Mesendoderm (in vitro differentiated cells): ENCODE measurements at regions not wholly inside any gene's neighbourhood (a gene's known extent, or its start where the extent isn't known, plus 50 kb on each side); places are given as distances from the start of the nearest gene placed in this dataset.

Experiments
- DNase-seq: peaks from one replicate; pipeline ENCODE4 v3.0.0; 2013
- H2AK5ac ChIP-seq: 2 replicates; pipeline ENCODE4 v1.6.1; 2013; ENCODE audit warnings: low read length, inconsistent platforms
- H2BK120ac ChIP-seq: 2 replicates; pipeline ENCODE4 v1.6.1; 2013; ENCODE audit warnings: low read depth, mild to moderate bottlenecking, low read length, moderate library complexity, mixed read lengths
- H2BK15ac ChIP-seq: replicated peaks from 2 replicates; pipeline ENCODE4 v1.6.1; 2013; ENCODE audit warnings: low read depth, mild to moderate bottlenecking, moderate library complexity
- H2BK5ac ChIP-seq: 2 replicates; pipeline ENCODE4 v1.6.1; 2013; ENCODE audit warnings: low read length, inconsistent platforms
- H3K18ac ChIP-seq: 2 replicates; pipeline ENCODE4 v1.6.1; 2013; ENCODE audit warnings: mild to moderate bottlenecking, low read length, mixed read lengths
- H3K23ac ChIP-seq: one replicate; pipeline ENCODE4 v1.6.1; 2013; ENCODE audit warnings: low read length
- H3K27ac ChIP-seq: 2 replicates; pipeline ENCODE4 v1.5.1; 2013; ENCODE audit warnings: low read depth, mild to moderate bottlenecking, inconsistent platforms, low read length, moderate library complexity
- H3K27me3 ChIP-seq: 2 replicates; pipeline ENCODE4 v1.6.1; 2013; ENCODE audit warnings: low read length, control low read depth, mild to moderate bottlenecking, inconsistent platforms; ENCODE audit not compliant: insufficient read depth, poor library complexity
- H3K36me3 ChIP-seq: 2 replicates; pipeline ENCODE4 v1.6.1; 2013; ENCODE audit warnings: low read length, inconsistent platforms; ENCODE audit not compliant: control insufficient read depth, insufficient read depth
- H3K4ac ChIP-seq: one replicate; pipeline ENCODE4 v1.6.1; 2013; ENCODE audit warnings: low read depth, mild to moderate bottlenecking, low read length, moderate library complexity
- H3K4me1 ChIP-seq: 2 replicates; pipeline ENCODE4 v1.6.1; 2013; ENCODE audit warnings: low read depth, low read length, inconsistent platforms; ENCODE audit not compliant: control insufficient read depth
- H3K4me2 ChIP-seq: 2 replicates; pipeline ENCODE4 v1.6.1; 2013; ENCODE audit warnings: low read length
- H3K4me3 ChIP-seq: 2 replicates; pipeline ENCODE4 v1.5.1; 2013; ENCODE audit warnings: mild to moderate bottlenecking, low read length
- H3K56ac ChIP-seq: one replicate; pipeline ENCODE4 v1.6.1; 2013; ENCODE audit warnings: low read length
- H3K79me1 ChIP-seq: 2 replicates; pipeline ENCODE4 v1.6.1; 2013; ENCODE audit warnings: low read length, inconsistent platforms
- H3K79me2 ChIP-seq: 2 replicates; pipeline ENCODE4 v1.6.1; 2013; ENCODE audit warnings: mild to moderate bottlenecking, low read length; ENCODE audit not compliant: control insufficient read depth, insufficient read depth
- H3K9ac ChIP-seq: 2 replicates; pipeline ENCODE4 v1.6.1; 2013; ENCODE audit warnings: low read length, inconsistent platforms
- H4K5ac ChIP-seq: one replicate; pipeline ENCODE4 v1.6.1; 2013; ENCODE audit warnings: low read length
- H4K8ac ChIP-seq: one replicate; pipeline ENCODE4 v1.6.1; 2013; ENCODE audit warnings: low read depth, mild to moderate bottlenecking, control low read depth, low read length, moderate library complexity
- WGBS: extraction: QIAGEN DNeasy Blood & Tissue Kit; methylation state at CpG from one replicate; pipeline ENCODE4 v1.1.7; 2013; ENCODE audit warnings: low lambda C conversion rate, missing lambda C conversion rate; ENCODE audit not compliant: insufficient coverage; ENCODE audit errors: extremely low coverage; 5-methylcytosine and 5-hydroxymethylcytosine counted together

DNA sequence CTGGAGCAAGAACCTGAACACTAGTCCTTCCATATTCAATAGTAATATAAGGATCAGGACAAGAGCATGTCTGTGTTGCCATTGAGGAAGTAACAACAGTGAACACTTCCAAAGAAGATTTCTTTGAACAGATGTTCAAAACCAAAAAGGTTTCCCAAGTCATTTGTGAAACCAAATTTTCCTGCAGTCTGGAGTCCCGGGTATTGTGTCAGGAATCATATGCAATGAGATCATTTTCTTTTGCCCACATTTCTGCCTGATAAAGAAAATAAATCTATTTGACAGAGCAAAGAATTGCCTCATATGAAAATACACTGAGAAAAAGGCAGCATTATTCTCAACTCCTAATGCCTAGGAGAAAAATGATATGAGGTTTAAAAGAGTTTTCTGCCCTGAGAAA, 151.7 kb downstream of the SNX18 start:
- H3K4me3 ChIP-seq, result no peak overlapping the region
- no peak overlapping the region for H2BK120ac ChIP-seq
- no peak overlapping the region for H4K8ac ChIP-seq
- WGBS, result no CpG with 5 or more reads among the region's 1 CpG
- no peak overlapping the region for H3K23ac ChIP-seq
- no peak overlapping the region for H3K9ac ChIP-seq
- H3K79me2 ChIP-seq, result no peaks in the 10 kb centered on the region
- H3K36me3 ChIP-seq, result no peaks in the 10 kb centered on the region
- no peak overlapping the region for H2AK5ac ChIP-seq
- H3K4me2 ChIP-seq, result no peak overlapping the region
- H3K27ac ChIP-seq, result no peak overlapping the region
- no peak for DNase-seq
- no peak overlapping the region for H3K18ac ChIP-seq
- no peak overlapping the region for H4K5ac ChIP-seq
- H3K79me1 ChIP-seq, result no peaks in the 10 kb centered on the region
- H3K4me1 ChIP-seq, result no peaks in the 10 kb centered on the region
- no peaks in the 10 kb centered on the region for H3K27me3 ChIP-seq
- no peak overlapping the region for H2BK15ac ChIP-seq
- no peak overlapping the region for H3K56ac ChIP-seq
- H2BK5ac ChIP-seq, result no peak overlapping the region
- H3K4ac ChIP-seq, result no peak overlapping the region

DNA sequence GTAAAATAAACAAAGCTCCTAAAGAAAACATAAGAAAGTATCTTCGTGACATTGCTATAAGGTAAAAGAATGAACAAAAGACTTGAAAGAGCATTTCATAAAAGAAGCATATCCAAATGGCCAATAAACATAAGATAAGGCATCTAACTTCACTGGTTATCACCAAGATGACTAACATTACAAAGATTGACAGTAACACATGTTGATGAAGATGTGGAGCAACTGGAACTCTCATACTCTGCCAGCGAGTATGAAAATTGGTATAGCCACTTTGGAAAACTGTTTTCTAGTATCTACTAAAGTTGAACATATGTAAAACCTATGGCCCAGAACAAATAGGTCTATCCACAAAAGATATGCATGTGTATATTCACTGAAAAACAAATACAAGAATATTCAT, 150.5 kb downstream of the SNX18 start:
- no peak overlapping the region for H4K8ac ChIP-seq

DNA sequence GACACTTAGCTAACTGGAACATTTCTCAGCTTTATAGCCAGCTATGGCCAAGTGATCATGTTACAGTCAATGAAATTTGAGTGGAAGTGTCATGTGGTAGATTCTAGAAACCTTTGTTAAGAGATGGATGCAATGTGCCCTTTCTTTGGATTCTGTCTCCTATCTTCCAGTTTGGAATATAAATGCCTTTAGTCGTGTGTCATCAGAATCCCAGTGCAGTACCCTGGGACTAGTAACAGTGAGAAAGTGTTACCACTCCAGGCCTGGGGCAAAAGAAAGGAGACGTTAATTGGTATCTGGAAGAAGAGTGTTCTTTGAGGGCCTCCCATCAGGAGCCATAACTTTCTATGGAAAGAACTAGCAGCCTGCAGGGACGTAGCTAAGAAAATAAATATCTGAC, 149.6 kb downstream of the SNX18 start:
- H3K27me3 ChIP-seq, result no peaks in the 10 kb centered on the region
- H3K36me3 ChIP-seq, result no peaks in the 10 kb centered on the region
- H3K4me2 ChIP-seq, result no peak overlapping the region
- H3K4ac ChIP-seq, result no peak overlapping the region
- no peaks in the 10 kb centered on the region for H3K4me1 ChIP-seq
- no peaks in the 10 kb centered on the region for H3K79me2 ChIP-seq
- H3K9ac ChIP-seq, result no peak overlapping the region
- no peak overlapping the region for H4K5ac ChIP-seq
- DNase-seq, result no peak
- no peak overlapping the region for H4K8ac ChIP-seq
- H3K23ac ChIP-seq, result no peak overlapping the region
- no peaks in the 10 kb centered on the region for H3K79me1 ChIP-seq
- H3K56ac ChIP-seq, result no peak overlapping the region
- H3K18ac ChIP-seq, result no peak overlapping the region
- no CpG with 5 or more reads among the region's 3 CpGs for WGBS
- H3K27ac ChIP-seq, result no peak overlapping the region
- H2BK5ac ChIP-seq, result no peak overlapping the region
- H2BK15ac ChIP-seq, result no peak overlapping the region
- no peak overlapping the region for H3K4me3 ChIP-seq
- no peak overlapping the region for H2AK5ac ChIP-seq
- no peak overlapping the region for H2BK120ac ChIP-seq

More for the DNA sequence above, 150.5 kb downstream of the SNX18 start:
- Histone ChIP-seq H3K36me3 (no peaks in the 10 kb centered on the region), H3K9ac (no peak overlapping the region), H2BK5ac (no peak overlapping the region), H3K27ac (no peak overlapping the region), H3K79me2 (no peaks in the 10 kb centered on the region), H3K27me3 (no peaks in the 10 kb centered on the region), H3K4me3 (no peak overlapping the region), H3K4ac (no peak overlapping the region), H3K4me1 (no peaks in the 10 kb centered on the region), H3K4me2 (no peak overlapping the region), H3K23ac (no peak overlapping the region), H2BK120ac (no peak overlapping the region), H3K18ac (no peak overlapping the region), H2BK15ac (no peak overlapping the region), H3K79me1 (no peaks in the 10 kb centered on the region), H2AK5ac (no peak overlapping the region), H4K5ac (no peak overlapping the region), H3K56ac (no peak overlapping the region)
- WGBS, result no CpG with 5 or more reads among the region's 2 CpGs
- no peak for DNase-seq

DNA sequence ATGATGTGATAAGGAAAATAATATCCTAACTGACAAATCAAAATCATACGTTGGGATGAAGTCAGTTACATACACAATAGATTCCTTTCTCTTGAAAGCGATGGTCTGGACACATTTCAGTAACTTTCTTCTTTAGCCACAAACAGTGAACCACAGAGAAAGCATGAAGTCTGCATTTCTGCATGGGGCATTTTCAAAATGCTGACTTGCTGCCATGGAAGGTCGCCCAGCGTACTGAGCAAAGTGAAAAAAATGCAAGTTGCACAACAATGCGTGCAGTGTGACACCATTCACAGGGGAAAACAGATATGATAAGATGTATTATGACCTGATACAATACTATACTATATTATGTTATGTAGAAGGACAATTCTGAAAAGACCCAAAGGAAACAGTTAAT, 146.3 kb downstream of the SNX18 start:
- no CpG with 5 or more reads among the region's 5 CpGs for WGBS
- Histone ChIP-seq H3K79me1 (no peaks in the 10 kb centered on the region), H3K4me1 (no peaks in the 10 kb centered on the region), H2BK120ac (no peak overlapping the region), H3K18ac (no peak overlapping the region), H2AK5ac (no peak overlapping the region), H3K56ac (no peak overlapping the region), H3K4me2 (no peak overlapping the region), H3K27ac (no peak overlapping the region), H3K79me2 (no peaks in the 10 kb centered on the region), H2BK15ac (no peak overlapping the region), H2BK5ac (no peak overlapping the region), H3K36me3 (no peaks in the 10 kb centered on the region), H3K23ac (no peak overlapping the region), H4K5ac (no peak overlapping the region), H3K4ac (no peak overlapping the region), H4K8ac (no peak overlapping the region), H3K9ac (no peak overlapping the region), H3K27me3 (no peaks in the 10 kb centered on the region), H3K4me3 (no peak overlapping the region)
- DNase-seq, result no peak

DNA sequence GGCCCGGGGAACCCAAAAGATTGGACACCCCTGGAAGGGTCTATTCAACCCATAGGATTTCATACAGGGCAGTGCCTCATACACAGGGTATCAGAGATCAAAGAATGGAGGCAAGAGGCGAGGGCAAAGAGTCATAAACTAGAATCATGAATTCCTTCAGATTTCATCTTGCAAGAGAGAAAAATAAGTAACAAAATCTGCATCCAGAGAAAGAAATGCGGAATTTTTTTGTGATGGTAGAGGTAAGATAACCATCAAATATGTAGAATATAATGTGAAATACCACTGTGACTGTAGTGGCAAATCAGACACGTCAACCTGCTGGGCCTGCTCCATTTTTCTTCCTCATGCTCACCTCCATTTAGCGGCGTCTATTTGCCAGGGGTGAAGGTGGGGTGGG, 143.6 kb downstream of the SNX18 start:
- no peak overlapping the region for H3K27ac ChIP-seq
- no peak overlapping the region for H2BK5ac ChIP-seq
- no CpG with 5 or more reads among the region's 6 CpGs for WGBS
- no peak overlapping the region for H4K5ac ChIP-seq
- no peak overlapping the region for H3K18ac ChIP-seq
- H3K4me3 ChIP-seq, result no peak overlapping the region
- no peaks in the 10 kb centered on the region for H3K79me2 ChIP-seq
- H3K27me3 ChIP-seq, result no peaks in the 10 kb centered on the region
- H3K23ac ChIP-seq, result no peak overlapping the region
- H2AK5ac ChIP-seq, result no peak overlapping the region
- no peak for DNase-seq
- H2BK15ac ChIP-seq, result no peak overlapping the region
- no peaks in the 10 kb centered on the region for H3K79me1 ChIP-seq
- no peak overlapping the region for H4K8ac ChIP-seq
- H3K4ac ChIP-seq, result no peak overlapping the region
- no peaks in the 10 kb centered on the region for H3K36me3 ChIP-seq
- no peak overlapping the region for H3K4me2 ChIP-seq
- no peak overlapping the region for H3K56ac ChIP-seq
- H2BK120ac ChIP-seq, result no peak overlapping the region
- no peak overlapping the region for H3K9ac ChIP-seq
- no peaks in the 10 kb centered on the region for H3K4me1 ChIP-seq

DNA sequence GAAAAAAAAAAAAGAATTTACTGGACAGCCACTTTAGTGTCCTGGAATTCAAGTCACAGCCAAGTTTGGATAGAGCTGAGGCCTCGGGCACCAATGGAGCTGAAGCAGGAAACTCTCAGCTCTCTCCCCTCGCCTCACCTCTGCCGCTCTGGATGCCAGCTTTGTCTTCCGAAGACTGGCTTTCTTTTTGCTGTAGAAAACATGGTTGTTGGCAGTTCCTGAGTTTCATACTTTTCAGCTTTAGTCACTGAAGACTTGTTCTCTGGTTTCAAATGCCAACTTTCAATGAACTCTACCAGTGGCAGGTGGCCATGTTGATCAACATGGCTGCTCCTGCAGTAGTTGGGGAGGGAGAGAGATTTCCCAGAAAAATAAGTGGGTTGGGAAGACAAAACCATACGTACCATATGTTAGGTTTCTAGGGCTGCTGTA, 142.2 kb downstream of the SNX18 start:
- Histone ChIP-seq H2AK5ac (no peak overlapping the region), H3K18ac (no peak overlapping the region)

More for the DNA sequence above, 142.2 kb downstream of the SNX18 start:
- Histone ChIP-seq H2BK5ac (no peak overlapping the region), H3K79me1 (no peaks in the 10 kb centered on the region), H4K5ac (no peak overlapping the region), H3K27ac (no peak overlapping the region), H3K23ac (no peak overlapping the region), H3K4me1 (no peaks in the 10 kb centered on the region), H3K4me3 (no peak overlapping the region), H3K36me3 (no peaks in the 10 kb centered on the region), H3K56ac (no peak overlapping the region), H3K4me2 (no peak overlapping the region), H3K79me2 (no peaks in the 10 kb centered on the region), H3K9ac (no peak overlapping the region), H3K27me3 (no peaks in the 10 kb centered on the region), H4K8ac (no peak overlapping the region), H2BK15ac (no peak overlapping the region), H3K4ac (no peak overlapping the region), H2BK120ac (no peak overlapping the region)
- WGBS, result no CpG with 5 or more reads among the region's 5 CpGs
- no peak for DNase-seq
